K562 (cell line): ENCODE measurements at regions not wholly inside any gene's neighbourhood (a gene's known extent, or its start where the extent isn't known, plus 50 kb on each side); places are given as distances from the start of the nearest gene placed in this dataset.

Experiments
- ATAC-seq: fragments of 200-7000 bp; cut with Tn5 transposase; 3 replicates; pipeline ENCODE4 v1.9.1; 2020; ENCODE audit warnings: moderate library complexity
- BruUV-seq: library from RNA; stranded (reverse); fragments of 400-500 nt; replicated peaks from 2 replicates; lab custom pipeline; 2021; lab: Mats Ljungman, UMichigan
- CTCF ChIA-PET: fragments of 300-600 bp; formaldehyde crosslinking; extraction: SDS; loops from one replicate; lab custom pipeline; 2021; ENCODE audit warnings: low intra/inter-chr PET ratio; lab: Yijun Ruan, JAX
- POLR2A ChIA-PET: fragments of 300-600, 350-650 bp; sonication (Branson Sonifier 250); formaldehyde crosslinking; extraction: SDS; loops from one replicate; lab custom pipeline; 2021; ENCODE audit warnings: antibody characterized with exemption, inconsistent platforms; lab: Yijun Ruan, JAX
- DNase-seq, 4 experiments: peaks; one replicate each; pipeline versions ENCODE4 v3.0.0 to v3.0.0-alpha.2; 2011 to 2018; ENCODE audit warnings: low spot score in 3 of 4, mixed read lengths in 3 of 4; ENCODE audit errors: extremely low read depth in 1 of 4
- FAIRE-seq: peaks from 2 replicates; lab custom pipeline; 2011; peaks lifted over from hg19 to GRCh38; lab: Jason Lieb, UNC
- H2AFZ ChIP-seq: 2 replicates; pipeline ENCODE4 v1.6.0; 2011; ENCODE audit warnings: low read depth, low read length, control low read depth, inconsistent platforms
- H3K27ac ChIP-seq: fragments of 200-600 bp; 3 replicates; pipeline ENCODE4 v1.8.0; 2011; ENCODE audit warnings: low read depth, mild to moderate bottlenecking, control low read depth, inconsistent platforms, low read length, moderate library complexity, mixed read lengths; ENCODE audit errors: extremely low read depth
- H3K27me3 ChIP-seq, 2 experiments: fragments of 300-600 bp in 1 of 2; 2 replicates in 1 of 2; 3 replicates in 1 of 2; pipeline versions ENCODE4 v1.6.0 to v1.8.0; 2011; ENCODE audit warnings: inconsistent platforms in 2 of 2, low read length in 2 of 2, mild to moderate bottlenecking in 1 of 2, mixed read lengths in 1 of 2, moderate library complexity in 1 of 2; ENCODE audit not compliant: control insufficient read depth in 2 of 2, insufficient read depth in 2 of 2
- H3K36me3 ChIP-seq: fragments of 300-600 bp; 3 replicates; pipeline ENCODE4 v1.8.0; 2011; ENCODE audit warnings: mild to moderate bottlenecking, low read length, inconsistent platforms; ENCODE audit not compliant: control insufficient read depth, insufficient read depth
- H3K4me1 ChIP-seq, 2 experiments: fragments of 200-600 bp in 1 of 2; replicated peaks in 1 of 2; 2 replicates in 1 of 2; 3 replicates in 1 of 2; pipeline versions ENCODE4 v1.5.1 to v1.8.0; 2011; ENCODE audit warnings: inconsistent platforms in 2 of 2, low read length in 2 of 2, mild to moderate bottlenecking in 1 of 2, mixed read lengths in 1 of 2, moderate library complexity in 1 of 2; ENCODE audit not compliant: control insufficient read depth in 2 of 2, insufficient read depth in 2 of 2
- H3K4me2 ChIP-seq: 2 replicates; pipeline ENCODE4 v1.6.1; 2011; ENCODE audit warnings: low read length, control low read depth, inconsistent platforms, mixed read lengths; ENCODE audit not compliant: insufficient read depth
- H3K4me3 ChIP-seq: fragments of 200-600 bp; sonication (generic), shearing (Covaris generic); 2 replicates; pipeline ENCODE4 v1.5.1; 2016; ENCODE audit warnings: control low read depth, inconsistent platforms
- H3K79me2 ChIP-seq: fragments of 200-600 bp; 3 replicates; pipeline ENCODE4 v1.8.0; 2011; ENCODE audit warnings: low read length, inconsistent platforms; ENCODE audit not compliant: control insufficient read depth, insufficient read depth
- H3K9ac ChIP-seq, 2 experiments: 2 replicates each; pipeline versions ENCODE4 v1.6.0 to v1.6.1; 2011; ENCODE audit warnings: low read depth in 2 of 2, low read length in 2 of 2, control low read depth in 1 of 2, inconsistent platforms in 1 of 2, mild to moderate bottlenecking in 1 of 2, mixed read lengths in 1 of 2; ENCODE audit not compliant: insufficient read depth in 1 of 2
- H3K9me1 ChIP-seq: one replicate; pipeline ENCODE4 v1.6.0; 2011; ENCODE audit warnings: inconsistent platforms, mild to moderate bottlenecking, low read length, moderate library complexity; ENCODE audit not compliant: control insufficient read depth, insufficient read depth
- H3K9me3 ChIP-seq: replicated peaks from 2 replicates; pipeline ENCODE4 v1.5.1; 2011; ENCODE audit warnings: low read depth, low read length, inconsistent platforms; ENCODE audit not compliant: control insufficient read depth, insufficient read depth
- H4K20me1 ChIP-seq: replicated peaks from 2 replicates; pipeline ENCODE4 v1.6.1; 2011; ENCODE audit warnings: low read length, inconsistent platforms, mixed read lengths; ENCODE audit not compliant: control insufficient read depth, insufficient read depth
- EP400 ChIP-seq: fragments of 450-650 bp; IDR thresholded peaks from 2 replicates; pipeline ENCODE4 v1.6.1; 2017; ENCODE audit warnings: antibody characterized with exemption, mild to moderate bottlenecking, moderate library complexity
- GATAD2A ChIP-seq: fragments of 450-650 bp; IDR thresholded peaks from 2 replicates; pipeline ENCODE4 v1.6.1; 2017
- GTF2B ChIP-seq: IDR thresholded peaks from 2 replicates; pipeline ENCODE4 v1.6.1; 2011; ENCODE audit not compliant: insufficient read length; ENCODE audit errors: extremely low read depth
- HDAC8 ChIP-seq: fragments of 450-650 bp; IDR thresholded peaks from 2 replicates; pipeline ENCODE4 v1.6.1; 2016; ENCODE audit warnings: mild to moderate bottlenecking, missing genetic modification characterization, moderate library complexity, missing compliant biosample characterization
- KHSRP ChIP-seq: fragments of 450-650 bp; IDR thresholded peaks from 2 replicates; pipeline ENCODE4 v1.6.1; 2017
- PRMT5 ChIP-seq: sonication (generic); formaldehyde crosslinking; IDR thresholded peaks from 2 replicates; pipeline ENCODE4 v1.5.0; 2020; ENCODE audit warnings: missing genetic modification reagents
- TEAD1 ChIP-seq, 2 experiments: fragments of 450-650 bp in 1 of 2; sonication (generic) in 1 of 2; formaldehyde crosslinking; IDR thresholded peaks; 2 replicates each; pipeline versions ENCODE4 v1.4.0 to v1.8.0; 2020 to 2022; ENCODE audit warnings: mild to moderate bottlenecking in 2 of 2, missing genetic modification reagents in 1 of 2
- ZNF561 ChIP-seq: fragments of 450-650 bp; formaldehyde crosslinking; conservative IDR thresholded peaks from 2 replicates; pipeline ENCODE4 v1.4.0; 2020; ENCODE audit warnings: mild to moderate bottlenecking, moderate library complexity
- ZNF592 ChIP-seq: fragments of 450-650 bp; IDR thresholded peaks from 2 replicates; pipeline ENCODE4 v1.6.1; 2017; ENCODE audit warnings: antibody characterized with exemption, mild to moderate bottlenecking
- WGBS: fragments of 100-300 bp; shearing (Covaris generic); methylation state at CpG from one replicate; pipeline ENCODE4 v1.1.6; 2016; ENCODE audit warnings: low coverage, mixed read lengths; ENCODE audit not compliant: insufficient coverage; ENCODE audit errors: missing lambda C conversion rate; 5-methylcytosine and 5-hydroxymethylcytosine counted together
- in situ Hi-C: fragments of 300-500 bp; cut with MboI; formaldehyde crosslinking; loops from 4 replicates; pipeline ENCODE4 v1.15.0; 2018; ENCODE audit warnings: inconsistent platforms, mixed read lengths
- intact Hi-C: fragments of 100-400 bp; cut with micrococcal nuclease; formaldehyde crosslinking; loops from 2 replicates; pipeline ENCODE4 v1.14.2; 2022
- TF ChIP-seq, protein P1 (sequence below), 2 experiments: fragments of 450-650 bp; formaldehyde crosslinking in 1 of 2; IDR thresholded peaks; 2 replicates each; pipeline versions ENCODE4 v1.4.0 to v1.6.1; 2014 to 2020; ENCODE audit warnings: mild to moderate bottlenecking in 2 of 2, borderline replicate concordance in 1 of 2, low read depth in 1 of 2

GRCh38 chr1:199646761-199647160 lies 380.7 kb upstream of the NR5A2 start:
- Histone ChIP-seq H2AFZ (no peak overlapping the region), H3K36me3 (no peaks in the 10 kb centered on the region), H3K9me3 (no peaks in the 10 kb centered on the region), H3K27ac (no peak overlapping the region), H3K27me3 (no peaks in the 10 kb centered on the region), H4K20me1 (no peaks in the 10 kb centered on the region), H3K9ac (no peak overlapping the region), H3K4me2 (no peak overlapping the region), H3K79me2 (no peaks in the 10 kb centered on the region), H3K4me1 (no peaks in the 10 kb centered on the region), H3K9me1 (no peaks in the 10 kb centered on the region), H3K4me3 (no peak overlapping the region)
- BruUV-seq, result no TSS peak
- FAIRE-seq (no peak), DNase-seq (no peak), ATAC-seq (no peak)
- in situ Hi-C loops (no loop called here), intact Hi-C loops (no loop called here)
- ChIA-PET POLR2A (no interaction called here), CTCF (no interaction called here)
- 0% methylated on average over 2 of the region's 2 CpGs for WGBS
- TF ChIP-seq HDAC8, result no peak
- TF ChIP-seq ZNF561 (CRISPR knock-in tag), result no peak
- no peak for TF ChIP-seq ZNF592
- TF ChIP-seq EP400, result no peak
- TF ChIP-seq GATAD2A, result no peak
- no peak for TF ChIP-seq PRMT5 (CRISPR knock-in tag)
- TF ChIP-seq TEAD1 (CRISPR knock-in tag; IDR thresholded peaks at IDR 0.05), result no peak
- TF ChIP-seq, protein P1, sequence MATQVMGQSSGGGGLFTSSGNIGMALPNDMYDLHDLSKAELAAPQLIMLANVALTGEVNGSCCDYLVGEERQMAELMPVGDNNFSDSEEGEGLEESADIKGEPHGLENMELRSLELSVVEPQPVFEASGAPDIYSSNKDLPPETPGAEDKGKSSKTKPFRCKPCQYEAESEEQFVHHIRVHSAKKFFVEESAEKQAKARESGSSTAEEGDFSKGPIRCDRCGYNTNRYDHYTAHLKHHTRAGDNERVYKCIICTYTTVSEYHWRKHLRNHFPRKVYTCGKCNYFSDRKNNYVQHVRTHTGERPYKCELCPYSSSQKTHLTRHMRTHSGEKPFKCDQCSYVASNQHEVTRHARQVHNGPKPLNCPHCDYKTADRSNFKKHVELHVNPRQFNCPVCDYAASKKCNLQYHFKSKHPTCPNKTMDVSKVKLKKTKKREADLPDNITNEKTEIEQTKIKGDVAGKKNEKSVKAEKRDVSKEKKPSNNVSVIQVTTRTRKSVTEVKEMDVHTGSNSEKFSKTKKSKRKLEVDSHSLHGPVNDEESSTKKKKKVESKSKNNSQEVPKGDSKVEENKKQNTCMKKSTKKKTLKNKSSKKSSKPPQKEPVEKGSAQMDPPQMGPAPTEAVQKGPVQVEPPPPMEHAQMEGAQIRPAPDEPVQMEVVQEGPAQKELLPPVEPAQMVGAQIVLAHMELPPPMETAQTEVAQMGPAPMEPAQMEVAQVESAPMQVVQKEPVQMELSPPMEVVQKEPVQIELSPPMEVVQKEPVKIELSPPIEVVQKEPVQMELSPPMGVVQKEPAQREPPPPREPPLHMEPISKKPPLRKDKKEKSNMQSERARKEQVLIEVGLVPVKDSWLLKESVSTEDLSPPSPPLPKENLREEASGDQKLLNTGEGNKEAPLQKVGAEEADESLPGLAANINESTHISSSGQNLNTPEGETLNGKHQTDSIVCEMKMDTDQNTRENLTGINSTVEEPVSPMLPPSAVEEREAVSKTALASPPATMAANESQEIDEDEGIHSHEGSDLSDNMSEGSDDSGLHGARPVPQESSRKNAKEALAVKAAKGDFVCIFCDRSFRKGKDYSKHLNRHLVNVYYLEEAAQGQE (IDR thresholded peaks at IDR 0.05; ENCODE audit: borderline replicate concordance), result no peak
- TF ChIP-seq, protein P1 (CRISPR knock-in tag; IDR thresholded peaks at IDR 0.05; ENCODE audit: low read depth), result no peak
- no peak for TF ChIP-seq KHSRP
- no peak for TF ChIP-seq GTF2B
